KMS-11 (cell line): ENCODE measurements at regions not wholly inside any gene's neighbourhood (a gene's known extent, or its start where the extent isn't known, plus 50 kb on each side); places are given as distances from the start of the nearest gene placed in this dataset.

Experiments used
- H2AFZ ChIP-seq: fragments of 200-600 bp; sonication (generic); 2 replicates; pipeline ENCODE4 v1.6.1; 2016; ENCODE audit warnings: antibody characterized with exemption, mixed run types, low read depth
- H3K27ac ChIP-seq: fragments of 200-600 bp; sonication (generic); 2 replicates; pipeline ENCODE4 v1.6.1; 2016; ENCODE audit warnings: mild to moderate bottlenecking, mixed run types
- H3K27me3 ChIP-seq: fragments of 200-600 bp; sonication (generic); 2 replicates; pipeline ENCODE4 v1.6.1; 2017; ENCODE audit warnings: mild to moderate bottlenecking, low read depth, mixed run types, moderate library complexity; ENCODE audit not compliant: insufficient read depth
- H3K36me3 ChIP-seq: fragments of 200-600 bp; sonication (generic); 2 replicates; pipeline ENCODE4 v1.6.1; 2017; ENCODE audit warnings: mild to moderate bottlenecking, mixed run types; ENCODE audit not compliant: insufficient read depth
- H3K4me1 ChIP-seq: fragments of 200-600 bp; sonication (generic); 2 replicates; pipeline ENCODE4 v1.6.1; 2016; ENCODE audit warnings: mild to moderate bottlenecking, low read depth, mixed run types; ENCODE audit not compliant: poor library complexity, severe bottlenecking
- H3K4me2 ChIP-seq: fragments of 200-600 bp; sonication (generic); 2 replicates; pipeline ENCODE4 v1.7.0; 2016; ENCODE audit warnings: mild to moderate bottlenecking, mixed run types
- H3K4me3 ChIP-seq: fragments of 200-600 bp; sonication (generic); IDR thresholded peaks from 2 replicates; pipeline ENCODE4 v1.6.1; 2017; ENCODE audit warnings: low read depth, low read length, mixed read lengths; ENCODE audit not compliant: insufficient read depth
- H3K79me2 ChIP-seq: fragments of 200-600 bp; sonication (generic); 2 replicates; pipeline ENCODE4 v1.6.1; 2016; ENCODE audit warnings: low read depth, mixed run types; ENCODE audit not compliant: insufficient read depth
- H3K9ac ChIP-seq: fragments of 200-600 bp; sonication (generic); 2 replicates; pipeline ENCODE4 v1.6.1; 2016; ENCODE audit warnings: mild to moderate bottlenecking, mixed run types
- H4K20me1 ChIP-seq: fragments of 200-600 bp; sonication (generic); 2 replicates; pipeline ENCODE4 v1.6.1; 2016; ENCODE audit warnings: mild to moderate bottlenecking, mixed run types; ENCODE audit not compliant: insufficient read depth
- CTCF ChIP-seq: fragments of 200-600 bp; sonication (generic); conservative IDR thresholded peaks from 2 replicates; pipeline ENCODE4 v1.6.1; 2017; ENCODE audit warnings: low read depth, mild to moderate bottlenecking, antibody characterized with exemption, low read length, moderate library complexity, mixed read lengths

DNA sequence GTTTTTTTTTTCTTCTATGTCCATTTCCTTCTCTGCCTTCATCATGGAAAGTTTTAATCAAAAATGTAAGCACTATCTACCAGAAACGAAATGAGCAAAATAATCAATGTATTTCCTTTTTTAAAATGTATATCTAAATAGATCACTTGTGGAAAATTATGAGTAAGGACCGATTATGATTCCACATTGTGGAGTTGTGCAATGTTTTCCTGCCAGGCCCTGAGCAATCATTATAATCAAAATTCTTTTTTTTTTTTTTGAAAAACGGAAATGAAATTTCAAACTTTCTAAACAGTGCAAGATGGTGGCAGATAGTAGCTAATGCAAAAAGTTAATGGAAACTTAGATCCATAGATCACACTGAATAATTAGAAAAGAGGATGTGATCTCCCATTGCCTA lies 1074.6 kb upstream of the TMEM132C start:
- no peak for TF ChIP-seq CTCF
- Histone ChIP-seq H3K4me3 (no peak overlapping the region), H4K20me1 (no peaks in the 10 kb centered on the region), H3K4me1 (no peaks in the 10 kb centered on the region), H3K79me2 (no peaks in the 10 kb centered on the region), H3K36me3 (no peaks in the 10 kb centered on the region), H3K4me2 (no peak overlapping the region), H3K9ac (no peak overlapping the region), H2AFZ (no peak overlapping the region), H3K27ac (no peak overlapping the region), H3K27me3 (no peaks in the 10 kb centered on the region)

DNA sequence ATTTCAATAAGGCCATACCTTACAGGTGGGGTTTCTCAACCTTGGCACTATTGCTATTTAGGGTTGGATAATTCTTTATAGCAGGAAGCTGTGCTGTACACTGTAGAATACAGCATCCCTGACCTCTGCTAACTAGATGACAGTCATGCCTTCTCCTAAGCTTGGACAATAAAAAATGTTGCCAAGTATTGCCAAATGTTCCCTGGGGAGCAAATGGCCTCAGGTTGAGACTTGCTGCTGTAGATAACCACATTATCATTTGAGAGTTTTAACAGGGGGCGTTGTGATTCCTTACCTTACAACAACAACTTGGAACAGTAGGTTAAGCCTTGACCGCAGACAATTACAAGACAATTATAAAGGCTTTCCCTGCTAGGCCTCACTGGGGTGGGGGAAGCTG lies 1073.6 kb upstream of the TMEM132C start:
- Histone ChIP-seq H3K36me3 (no peaks in the 10 kb centered on the region), H3K27ac (no peak overlapping the region), H3K9ac (no peak overlapping the region), H3K4me1 (no peaks in the 10 kb centered on the region), H3K79me2 (no peaks in the 10 kb centered on the region), H2AFZ (no peak overlapping the region), H3K4me3 (no peak overlapping the region), H4K20me1 (no peaks in the 10 kb centered on the region), H3K4me2 (no peak overlapping the region), H3K27me3 (no peaks in the 10 kb centered on the region)
- TF ChIP-seq CTCF, result no peak

DNA sequence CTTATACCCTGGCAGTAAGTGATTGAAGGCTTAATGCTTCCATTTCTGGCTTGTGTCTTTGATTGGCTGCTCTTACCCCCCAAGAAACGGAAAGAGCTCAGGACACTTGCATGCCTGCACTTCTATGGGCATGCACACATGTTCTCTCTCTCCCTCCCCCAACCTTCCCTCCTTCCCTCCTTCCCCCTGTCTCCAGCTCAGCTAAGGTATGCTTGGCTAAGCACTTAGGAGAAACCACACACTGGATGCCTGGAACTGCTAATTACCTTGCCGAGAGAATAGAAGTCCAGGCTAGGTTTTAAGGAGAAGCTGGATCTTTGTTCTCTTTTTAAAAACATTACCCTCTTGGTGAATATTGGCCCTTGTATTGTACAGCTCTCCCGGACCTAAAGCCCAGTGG lies 1072.8 kb upstream of the TMEM132C start:
- no peak overlapping the region for H3K9ac ChIP-seq
- no peaks in the 10 kb centered on the region for H3K36me3 ChIP-seq
- H3K27me3 ChIP-seq, result no peaks in the 10 kb centered on the region
- H3K27ac ChIP-seq, result no peak overlapping the region
- no peaks in the 10 kb centered on the region for H3K4me1 ChIP-seq
- no peaks in the 10 kb centered on the region for H3K79me2 ChIP-seq
- no peak for TF ChIP-seq CTCF
- no peak overlapping the region for H3K4me2 ChIP-seq
- H4K20me1 ChIP-seq, result no peaks in the 10 kb centered on the region
- H3K4me3 ChIP-seq, result no peak overlapping the region
- no peak overlapping the region for H2AFZ ChIP-seq

DNA sequence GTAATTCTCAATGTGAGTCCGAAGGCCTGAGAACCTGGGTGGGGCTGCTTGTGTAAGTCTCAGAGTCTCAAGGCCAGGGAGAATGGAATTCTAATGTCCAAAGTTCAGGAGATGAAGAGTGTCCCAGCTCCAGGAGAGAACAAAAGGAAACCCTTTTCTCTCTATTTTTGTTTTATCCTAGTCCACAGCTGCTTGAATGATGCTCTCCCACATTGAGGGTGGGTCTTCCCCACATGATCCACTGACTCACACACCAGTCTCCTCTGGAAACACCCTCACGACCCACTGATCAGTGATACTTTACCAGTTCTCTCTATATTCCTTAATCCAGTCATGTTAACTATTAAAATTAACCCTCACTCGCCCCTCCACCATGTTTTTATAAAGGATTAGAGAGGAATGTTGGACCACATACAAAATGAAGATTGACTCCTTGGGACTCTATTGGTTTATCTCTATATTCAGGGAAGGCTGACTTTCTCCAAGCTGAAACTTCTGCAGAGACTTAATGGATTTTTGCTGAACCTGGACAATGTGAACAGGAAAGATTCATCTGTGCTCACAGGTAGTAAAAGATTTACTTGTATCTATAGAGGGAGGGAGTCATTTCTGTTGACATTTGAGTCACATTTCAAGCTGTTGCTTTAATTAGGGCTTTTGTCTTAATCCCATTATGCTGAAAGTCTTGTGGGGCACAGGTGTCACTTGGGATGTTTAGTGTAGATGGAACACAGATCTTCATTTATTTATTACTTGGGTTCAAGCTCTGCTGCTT lies 1061.0 kb upstream of the TMEM132C start:
- Histone ChIP-seq H2AFZ (no peak overlapping the region), H3K4me1 (no peaks in the 10 kb centered on the region), H3K4me3 (no peak overlapping the region), H3K4me2 (no peak overlapping the region), H3K9ac (no peak overlapping the region), H3K27ac (no peak overlapping the region), H3K79me2 (no peaks in the 10 kb centered on the region), H3K36me3 (no peaks in the 10 kb centered on the region), H3K27me3 (no peaks in the 10 kb centered on the region), H4K20me1 (no peaks in the 10 kb centered on the region)
- TF ChIP-seq CTCF, result no peak
